ENCODE measurements at regions not wholly inside any gene's neighbourhood (a gene's known extent, or its start where the extent isn't known, plus 50 kb on each side); places are given as distances from the start of the nearest gene placed in this dataset.

GRCh38 chr15:96583671-96584070, 253.2 kb downstream of the NR2F2 start:
- Histone ChIP-seq H3K9ac (replicated peaks; ENCODE audit: extremely low read depth, insufficient read depth, low read length) (no peak overlapping the region), H2AFZ (ENCODE audit: low read depth, low read length) (no peak overlapping the region), H4K20me1 (replicated peaks; ENCODE audit: control insufficient read depth, extremely low read depth, insufficient read depth, low read length) (no peaks in the 10 kb centered on the region), H3K4me1 (ENCODE audit: control insufficient read depth, extremely low read depth, insufficient read depth, low read length) (no peaks in the 10 kb centered on the region), H3K9me3 (replicated peaks; ENCODE audit: control insufficient read depth, insufficient read depth, low read length) (no peaks in the 10 kb centered on the region), H3K9me1 (replicated peaks; ENCODE audit: control insufficient read depth, extremely low read depth, insufficient read depth, low read length) (no peaks in the 10 kb centered on the region), H3K27me3 (ENCODE audit: control insufficient read depth in 2 of 2, insufficient read depth in 2 of 2, low read length in 2 of 2) (no peaks in the 10 kb centered on the region), H3K36me3 (ENCODE audit: control insufficient read depth in 2 of 2, extremely low read depth in 1 of 2, insufficient read depth in 2 of 2, low read length in 2 of 2) (no peaks in the 10 kb centered on the region), H3K4me3 (replicated peaks in 1 of 3; ENCODE audit: insufficient read depth in 1 of 3, low read depth in 1 of 3, low read length in 3 of 3) (no peak overlapping the region), H3K4me2 (ENCODE audit: insufficient read depth, low read length) (no peak overlapping the region), H3K79me2 (ENCODE audit: control insufficient read depth, insufficient read depth, low read length) (no peaks in the 10 kb centered on the region), H3K27ac (ENCODE audit: insufficient read depth, low read depth, low read length) (no peak overlapping the region)
- no TSS peak for BruUV-seq (replicated peaks)
- CTCF ChIA-PET, result interaction anchor here (1.3 to 2.5 kb wide), 2 partner anchors 227 to 230 kb away, joined by 4 to 11 read pairs; no protein-coding TSS in a partner anchor
- POLR2A ChIA-PET, result no interaction called here
- TF ChIP-seq MYC (IDR thresholded peaks at IDR 0.05; ENCODE audit: low read depth, low read length) (no peak), JUN (IDR thresholded peaks at IDR 0.05; ENCODE audit: borderline replicate concordance, insufficient read depth, insufficient read length, low read depth) (no peak), MAX (IDR thresholded peaks at IDR 0.05; ENCODE audit: insufficient read depth, insufficient read length) (no peak), GATA2 (IDR thresholded peaks at IDR 0.05; ENCODE audit: insufficient read depth, insufficient read length, low read depth, low read length) (no peak), POLR2AphosphoS5 (IDR thresholded peaks at IDR 0.05; ENCODE audit: insufficient read depth, low read depth, low read length) (no peak), POLR2A (IDR thresholded peaks at IDR 0.05; ENCODE audit: low read depth, low read length) (no peak), CTCF (IDR thresholded peaks at IDR 0.05; ENCODE audit: extremely low read depth in 1 of 2, insufficient read depth in 1 of 2, low read depth in 1 of 2, low read length in 2 of 2) (no peak), EZH2 (IDR thresholded peaks at IDR 0.05; ENCODE audit: borderline replicate concordance, low read depth, low read length, severe bottlenecking) (no peak), FOS (IDR thresholded peaks at IDR 0.05; ENCODE audit: borderline replicate concordance, insufficient read depth, low read length) (no peak)
- DNase-seq (ENCODE audit: low read depth, low spot score) (peak; percentile 14), FAIRE-seq (no peak)
- dilution Hi-C loops (cut with MboI; ENCODE audit: extremely low pct_ligation_motif_present, low sequenced_read_pairs), result no loop called here
- intact Hi-C loops (cut with micrococcal nuclease), result loop anchor here (2.0 to 10.0 kb wide), 5 partner anchors 651 to 1913 kb away; no protein-coding TSS in a partner anchor

Measured in endothelial cell of umbilical vein (primary cell).